Retina (tissue), 1 donor: ENCODE measurements at regions not wholly inside any gene's neighbourhood (a gene's known extent, or its start where the extent isn't known, plus 50 kb on each side); places are given as distances from the start of the nearest gene placed in this dataset.
"Not testable (repeated sequence)": the region's sequence is repeated elsewhere in the genome, so short reads cannot be mapped to it uniquely, and the experiment has no call there.

Source experiments
- DNase-seq: peaks from one replicate; pipeline ENCODE4 v3.0.0-alpha.2; 2016

DNA sequence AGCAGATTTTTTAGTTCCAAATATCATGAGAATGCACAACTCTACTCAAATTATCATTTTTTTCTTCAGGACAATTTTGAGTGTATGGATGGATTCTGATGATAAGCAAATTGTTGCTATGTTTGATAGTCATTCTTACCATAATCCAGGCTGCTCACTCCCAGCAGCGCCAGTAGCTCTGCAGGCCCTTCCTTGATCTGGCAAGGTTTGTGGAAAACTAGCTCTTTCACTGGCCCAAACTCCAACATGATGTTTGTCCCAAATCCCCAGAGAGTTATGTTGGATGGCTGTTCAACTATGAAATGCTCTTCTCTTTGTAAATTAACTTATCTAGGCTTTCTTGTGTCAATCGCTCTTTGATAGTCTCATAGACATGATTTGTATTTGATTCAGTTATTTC, 933.7 kb downstream of the DNAJB9 start:
- DNase-seq: no peak

DNA sequence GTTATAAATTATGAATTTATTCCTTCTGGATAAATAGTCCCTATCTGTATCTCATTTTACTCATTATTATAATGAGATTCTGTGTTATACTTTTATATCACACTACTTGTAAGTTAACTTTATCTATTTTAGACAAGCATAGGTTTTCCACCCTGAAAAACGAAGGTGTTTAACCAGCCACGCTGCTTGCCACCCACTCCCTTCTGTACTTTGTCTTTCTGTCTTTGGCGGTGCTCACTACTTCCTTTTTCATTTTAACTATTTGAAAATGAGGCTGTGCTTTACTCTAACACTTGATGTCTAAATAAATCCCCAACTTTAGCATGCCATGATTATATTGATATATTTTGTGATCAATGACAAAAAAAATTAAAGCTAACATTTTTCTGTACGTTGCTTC, 952.9 kb downstream of the DNAJB9 start:
- no peak for DNase-seq

DNA sequence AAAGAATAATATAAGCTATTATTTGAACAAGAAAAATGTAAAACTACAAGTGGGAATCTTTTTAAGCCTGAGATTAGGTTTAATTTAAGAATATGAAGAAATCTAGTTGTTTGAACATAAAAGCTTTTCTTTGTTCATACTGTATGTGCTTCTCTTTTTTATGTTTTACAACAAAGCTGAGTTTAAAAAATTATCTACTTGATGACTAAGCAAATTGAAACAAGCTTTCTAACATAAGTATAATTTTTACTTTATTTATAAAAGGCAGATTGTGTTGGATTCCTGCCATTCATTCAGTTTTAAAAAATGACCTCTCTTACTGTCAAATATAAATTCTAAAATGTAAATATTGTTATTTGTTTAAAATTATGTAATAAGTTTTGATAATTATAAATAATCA, 958.2 kb downstream of the DNAJB9 start:
- DNase-seq: no peak

DNA sequence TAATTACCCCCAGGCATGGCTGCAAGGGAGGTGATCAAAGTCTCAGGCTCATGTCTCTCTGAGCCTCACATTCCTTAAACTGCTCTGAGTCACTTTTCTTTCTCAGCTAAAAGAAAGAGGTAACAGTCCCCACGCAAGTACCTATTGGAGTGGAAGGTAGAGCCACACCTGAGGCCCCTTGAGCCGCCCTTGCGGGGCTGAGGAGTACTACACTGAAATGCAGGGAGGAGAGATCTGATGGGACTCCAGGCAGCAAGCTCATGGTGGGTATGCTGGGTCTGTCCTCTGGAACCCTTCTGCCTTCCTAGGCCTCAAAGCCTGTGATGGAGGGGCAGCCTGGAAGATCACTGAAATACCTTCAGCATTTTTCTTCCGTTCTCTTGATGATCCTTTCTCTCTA, 960.0 kb downstream of the DNAJB9 start:
- no peak for DNase-seq

DNA sequence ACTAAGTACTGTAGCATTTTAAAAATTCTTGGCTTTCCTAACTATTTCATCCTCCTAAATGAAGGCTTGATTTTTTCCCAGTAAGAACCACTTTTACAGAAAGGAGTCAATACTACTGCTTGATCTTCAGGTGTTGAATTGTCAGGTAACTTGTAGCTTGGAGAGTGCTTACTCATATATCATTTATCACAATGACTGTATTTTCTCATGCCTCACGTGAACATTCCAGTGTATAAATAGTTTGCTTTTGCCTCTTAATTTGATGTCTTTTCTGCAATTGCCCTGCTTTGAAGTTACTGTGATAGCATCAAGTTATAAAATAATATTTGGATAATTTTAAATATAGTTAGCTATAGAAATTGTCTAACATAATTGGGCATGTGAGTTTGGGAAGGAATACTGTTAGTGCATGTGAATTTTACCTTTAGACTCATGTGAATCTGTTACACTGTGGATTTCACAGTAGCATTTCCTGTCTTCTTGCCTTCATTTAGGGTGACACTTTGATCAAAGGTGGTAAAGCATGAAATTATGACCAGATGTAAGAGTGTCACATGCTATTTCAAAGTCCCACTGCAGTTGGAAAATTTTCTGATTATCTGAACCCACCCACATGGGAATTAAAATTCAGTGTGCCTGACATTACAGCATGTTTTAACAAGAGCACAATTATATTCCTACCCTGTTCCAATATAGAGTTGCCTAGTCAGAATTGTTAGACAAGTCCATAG, 962.8 kb downstream of the DNAJB9 start:
- peak; percentile 24 for DNase-seq

DNA sequence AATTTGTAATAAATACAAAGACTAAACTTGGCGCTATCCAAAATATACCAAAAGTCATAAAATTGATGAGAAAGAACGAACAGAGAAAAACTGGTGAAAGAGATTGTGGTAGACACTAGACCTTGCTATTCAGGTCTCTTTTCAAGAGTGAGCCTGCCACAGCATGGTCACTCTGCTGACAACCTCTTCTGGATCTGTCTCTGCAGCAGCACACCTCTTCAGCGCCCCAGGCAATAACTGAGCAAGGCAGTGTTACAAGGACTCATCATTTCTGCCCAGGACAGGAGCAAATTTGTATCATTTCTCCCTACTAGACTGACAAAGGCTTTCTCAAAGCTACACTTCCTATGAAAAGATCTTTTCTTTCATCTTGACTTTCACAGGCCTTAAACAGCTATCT, 976.0 kb downstream of the DNAJB9 start:
- DNase-seq: no peak

DNA sequence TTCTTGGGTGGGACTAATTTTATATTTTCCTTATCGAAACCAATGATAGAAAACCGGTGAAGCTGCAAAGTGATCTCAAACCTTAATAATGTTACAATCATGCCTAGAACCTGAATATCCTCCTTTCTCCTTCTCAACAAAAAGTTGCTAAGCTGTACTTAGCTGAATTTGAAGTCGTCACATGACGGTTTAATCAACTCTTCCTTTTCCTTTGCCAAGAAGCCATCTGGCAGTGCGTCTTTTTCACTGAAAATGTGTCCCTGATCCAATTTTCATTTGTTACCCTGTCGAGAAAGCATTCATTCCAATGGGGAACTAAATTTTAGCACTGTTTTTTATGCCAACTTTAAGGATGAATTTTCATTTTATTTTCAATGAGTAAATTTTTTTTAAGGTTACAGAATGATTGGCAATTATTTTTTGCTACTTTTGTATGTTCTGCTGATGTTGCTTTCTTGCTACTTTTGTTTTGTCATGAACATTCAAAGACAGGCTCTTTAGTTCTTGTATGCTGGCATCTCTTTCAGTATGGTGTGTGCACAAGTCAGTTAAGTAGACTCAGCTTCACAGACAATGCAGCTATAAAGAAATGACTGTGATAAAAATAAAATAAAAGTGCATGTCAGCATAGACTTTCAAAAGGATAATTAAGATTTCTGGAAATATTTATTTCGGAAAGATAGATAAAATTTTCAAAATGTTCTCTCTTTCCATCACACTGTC, 980.0 kb downstream of the DNAJB9 start:
- DNase-seq: no peak

DNA sequence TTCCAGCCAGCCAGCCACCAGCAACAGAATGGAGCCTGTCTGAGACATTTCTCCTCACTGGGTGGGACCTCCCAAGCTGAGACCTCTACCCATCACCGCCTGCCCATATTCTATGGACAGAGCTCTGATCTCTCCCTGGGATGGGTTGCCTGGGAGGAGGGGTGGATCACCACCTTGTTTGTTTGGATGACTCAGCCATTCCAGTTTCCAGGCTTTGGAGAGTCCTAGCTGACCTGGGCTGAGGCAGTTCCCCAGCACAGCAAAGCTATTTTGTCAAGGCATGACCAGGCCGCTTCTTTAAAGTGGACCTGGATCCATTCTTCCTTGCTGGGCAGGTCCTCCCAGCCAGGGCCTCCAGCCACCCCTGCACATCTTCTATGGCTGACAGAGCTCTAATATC, 982.3 kb downstream of the DNAJB9 start:
- no peak for DNase-seq

DNA sequence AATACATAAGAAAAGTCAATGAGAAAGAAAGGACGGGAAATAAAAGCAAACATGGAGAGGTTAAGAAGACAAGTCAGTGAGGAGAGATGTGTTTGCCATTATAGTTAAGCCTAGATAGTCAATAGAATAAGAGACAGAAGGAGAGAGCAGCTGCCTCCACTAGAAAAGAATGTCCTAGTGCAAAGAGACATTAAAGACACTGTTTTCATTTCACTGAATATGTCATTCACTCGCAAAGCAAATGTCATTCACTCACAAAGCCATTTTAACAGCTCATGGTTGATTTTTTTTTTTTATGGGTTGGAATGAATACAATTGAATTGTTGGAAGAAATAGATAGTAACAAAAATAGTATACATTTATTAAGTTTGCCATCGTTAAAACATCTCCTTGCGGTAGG, 1007.6 kb downstream of the DNAJB9 start:
- DNase-seq: no peak

DNA sequence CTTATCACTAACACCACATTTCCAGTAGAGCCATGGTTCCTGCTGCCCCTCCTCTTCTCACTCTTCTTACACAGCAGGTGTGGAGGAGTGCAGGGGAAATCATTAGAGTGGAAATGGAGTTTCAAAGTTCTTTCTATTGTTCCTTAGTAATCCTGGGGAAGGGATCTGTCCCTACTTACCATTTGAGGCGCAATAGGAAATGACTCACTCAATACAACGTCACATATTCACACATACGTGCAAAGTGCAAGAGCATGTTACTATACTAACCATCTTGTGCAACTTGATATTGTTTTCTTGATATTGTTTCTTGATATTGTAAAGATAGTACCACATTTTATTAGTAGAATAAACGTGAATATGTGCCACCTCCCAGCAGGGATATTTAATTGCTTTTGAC, 1010.2 kb downstream of the DNAJB9 start:
- DNase-seq: peak; percentile 62

DNA sequence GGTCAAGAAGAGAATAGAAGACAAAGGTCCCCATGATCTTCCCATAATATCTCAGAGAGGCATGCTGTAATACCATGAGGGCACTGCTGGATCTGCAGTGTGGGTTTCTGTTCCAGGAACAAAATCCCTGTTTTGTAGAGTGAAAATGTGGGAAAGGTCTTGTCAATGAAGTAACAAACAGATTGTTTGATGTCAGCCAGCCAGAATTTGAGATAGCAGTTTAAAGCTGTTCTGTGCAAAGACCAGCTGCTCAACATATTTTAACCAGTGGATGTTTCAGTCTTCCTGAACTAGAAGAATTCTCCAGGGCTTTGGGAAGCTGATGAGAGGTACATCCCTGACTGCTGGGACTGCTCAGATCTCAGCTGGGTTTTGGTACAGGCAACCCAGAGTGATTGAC, 1012.5 kb downstream of the DNAJB9 start:
- no peak for DNase-seq

DNA sequence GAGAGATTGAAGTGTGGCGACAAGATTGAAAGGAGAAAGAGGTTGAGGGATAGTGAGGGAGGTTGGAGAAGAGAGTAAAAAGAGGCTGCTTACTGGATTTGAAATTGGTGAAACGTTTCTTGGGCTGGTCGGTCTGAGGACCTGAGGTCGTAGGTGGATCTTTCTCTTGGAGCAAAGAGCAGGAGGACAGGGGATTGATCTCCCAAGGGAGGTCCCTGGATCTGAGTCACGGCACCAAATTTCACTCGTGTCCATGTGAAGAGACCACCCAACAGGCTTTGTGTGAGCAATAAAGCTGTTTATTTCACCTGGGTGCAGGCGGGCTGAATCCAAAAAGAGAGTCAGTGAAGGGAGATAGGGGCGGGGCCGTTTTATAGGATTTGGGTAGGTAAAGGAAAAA, 1027.3 kb downstream of the DNAJB9 start:
- DNase-seq: not testable (repeated sequence)

DNA sequence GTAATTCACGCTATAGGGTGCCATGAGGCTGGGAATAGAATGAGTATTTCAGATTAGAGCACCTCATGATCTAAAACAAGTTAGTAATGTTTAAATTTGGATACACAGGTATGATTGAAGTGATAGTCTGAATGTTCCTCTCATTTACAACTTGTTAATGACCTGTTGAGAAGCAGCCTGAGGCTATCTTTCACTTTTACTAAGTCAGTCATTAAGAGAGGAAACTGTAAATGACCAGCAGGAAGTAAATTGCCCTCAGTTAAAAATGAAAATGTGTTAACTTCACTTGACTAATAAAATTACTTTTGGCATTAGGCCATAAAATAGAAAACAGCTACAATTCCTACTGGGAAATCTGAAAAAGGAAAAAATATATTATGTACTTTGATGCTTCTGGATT, 1042.0 kb downstream of the DNAJB9 start:
- no peak for DNase-seq

DNA sequence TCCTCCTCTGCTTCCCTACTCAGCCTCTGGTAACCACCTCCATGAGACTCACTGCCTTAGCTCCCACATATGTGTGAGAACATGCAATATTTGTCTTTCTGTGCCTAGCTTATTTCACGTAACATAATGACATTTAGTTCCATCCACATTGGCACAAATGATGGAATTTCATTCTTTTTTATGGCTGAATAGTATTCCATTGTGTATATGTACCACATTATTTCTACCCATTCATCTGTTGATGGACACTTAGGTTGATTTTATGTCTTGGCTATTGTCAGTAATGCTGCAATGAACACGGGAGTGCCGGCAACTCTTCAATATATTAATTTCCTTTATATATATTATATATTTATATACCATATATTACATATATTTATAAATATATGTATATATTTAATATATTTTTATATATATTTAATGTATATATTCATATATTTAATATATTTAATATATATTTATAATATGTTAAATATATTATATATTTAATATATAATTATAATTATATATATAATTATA, 1046.9 kb downstream of the DNAJB9 start:
- no peak for DNase-seq

DNA sequence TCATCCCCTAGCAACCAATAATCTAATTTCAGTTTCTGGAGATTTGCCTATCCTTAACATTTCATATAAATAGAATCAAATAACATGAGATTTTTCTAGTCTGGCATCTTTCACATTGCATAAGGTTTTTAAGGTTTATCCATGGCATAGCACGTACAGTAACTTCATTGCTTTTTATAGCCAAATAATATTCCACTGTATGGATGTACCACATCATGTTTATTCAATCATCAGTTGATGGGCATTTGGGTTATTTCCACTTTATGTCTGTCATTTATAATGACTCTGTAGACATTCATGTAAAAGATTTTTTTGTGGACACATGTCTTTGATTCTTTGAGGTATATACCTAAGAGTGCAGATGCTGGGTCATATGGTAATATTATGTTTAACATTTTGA, 1052.6 kb downstream of the DNAJB9 start:
- no peak for DNase-seq

DNA sequence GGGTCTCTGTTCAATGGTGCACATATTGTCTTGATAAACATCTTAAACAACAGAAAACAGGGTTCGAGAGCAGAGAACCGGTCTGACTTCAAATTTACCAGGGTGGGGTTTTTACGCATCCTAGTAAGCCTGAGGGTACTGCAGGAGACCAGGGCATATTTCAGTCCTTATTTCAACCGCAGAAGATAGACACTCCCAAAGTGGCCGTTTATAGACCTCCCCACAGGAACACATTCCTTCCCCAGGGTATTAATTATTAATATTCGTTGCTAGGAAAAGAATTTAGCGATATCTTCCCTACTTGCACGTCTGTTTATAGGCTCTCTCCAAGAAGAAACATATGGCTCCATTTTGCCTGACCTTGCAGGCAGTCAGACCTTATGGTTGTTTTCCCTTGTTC, 1063.2 kb downstream of the DNAJB9 start:
- not testable (repeated sequence) for DNase-seq

DNA sequence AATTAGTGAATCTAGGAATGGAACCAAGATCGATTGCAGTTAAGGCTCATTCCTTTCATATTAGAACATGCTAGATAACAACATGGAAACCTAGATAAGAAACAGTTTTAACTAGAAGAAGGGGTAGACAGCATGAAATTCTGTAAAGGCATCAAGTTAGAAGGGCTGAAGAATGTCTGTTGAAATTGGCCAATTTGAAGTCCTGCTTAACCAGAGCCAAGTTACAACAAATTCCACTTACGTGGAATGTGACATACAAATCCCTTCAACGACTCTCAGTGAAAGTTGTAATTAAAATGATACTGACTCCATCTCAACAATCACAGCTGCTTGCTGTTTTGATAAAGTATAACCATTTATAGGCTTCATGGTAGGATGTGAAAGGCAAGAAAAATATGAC, 1065.7 kb downstream of the DNAJB9 start:
- DNase-seq: no peak

DNA sequence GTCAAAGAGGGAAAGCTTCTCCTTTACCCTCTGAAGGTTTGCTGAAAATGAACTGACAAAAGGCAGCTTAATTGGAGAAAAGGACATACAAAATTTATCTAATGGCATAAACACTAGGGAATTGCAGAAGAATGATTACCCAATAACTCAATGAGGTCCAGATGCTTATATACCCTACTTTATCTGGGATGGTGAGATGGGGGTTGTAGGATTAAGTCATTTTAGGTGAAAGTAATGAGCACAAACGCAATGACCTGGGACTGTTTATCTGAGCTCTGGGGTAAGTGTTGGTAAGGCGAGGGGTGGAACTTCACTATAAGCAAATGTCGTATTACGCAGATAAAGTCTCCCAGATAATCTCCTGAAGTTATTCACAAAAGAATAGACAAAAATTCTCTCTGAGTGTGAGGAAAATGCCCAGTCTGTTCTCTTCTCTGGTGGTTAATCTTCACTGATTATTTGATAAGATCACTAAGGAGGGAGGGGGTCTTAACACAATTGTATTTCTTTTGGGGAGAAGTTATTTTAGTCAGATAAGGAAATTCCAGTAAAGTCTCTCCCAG, 1067.8 kb downstream of the DNAJB9 start:
- DNase-seq: no peak

DNA sequence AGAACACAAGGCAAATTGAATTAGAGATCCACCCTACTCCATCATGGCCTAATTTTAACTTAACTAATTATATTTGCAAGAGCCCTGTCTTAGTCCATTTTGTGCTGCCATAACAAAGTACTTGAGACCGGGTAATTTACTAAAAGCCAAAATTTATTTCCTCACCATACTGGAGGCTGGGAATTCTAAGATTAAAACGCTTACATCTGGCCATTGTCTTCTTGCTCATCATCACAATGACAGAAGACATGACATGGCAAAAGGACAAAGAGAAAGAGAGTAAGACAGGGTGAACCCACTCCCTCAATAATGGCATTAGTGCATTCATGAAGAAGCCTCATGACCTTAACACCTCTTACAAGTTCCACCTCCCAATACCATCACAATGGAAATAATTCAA, 1068.6 kb downstream of the DNAJB9 start:
- no peak for DNase-seq

DNA sequence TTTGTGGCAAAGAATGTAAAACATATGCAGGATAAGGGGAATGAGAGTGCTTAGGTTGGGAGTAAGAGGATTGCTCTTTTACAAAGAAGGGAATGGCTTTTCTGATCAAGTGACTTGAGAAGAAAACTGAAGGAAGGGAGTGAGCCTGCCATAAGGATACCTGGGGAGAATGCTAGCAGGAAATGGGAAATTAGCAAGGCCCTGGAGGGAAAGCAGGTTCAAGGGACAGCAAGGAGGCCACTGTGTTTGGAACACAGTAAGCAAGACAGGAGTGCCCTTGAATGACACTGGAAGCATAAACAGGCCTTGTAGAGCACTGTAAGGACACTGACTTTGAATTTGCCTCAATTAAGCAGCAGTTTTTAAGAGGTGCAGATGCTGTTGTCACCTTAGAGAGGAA, 1069.9 kb downstream of the DNAJB9 start:
- no peak for DNase-seq

DNA sequence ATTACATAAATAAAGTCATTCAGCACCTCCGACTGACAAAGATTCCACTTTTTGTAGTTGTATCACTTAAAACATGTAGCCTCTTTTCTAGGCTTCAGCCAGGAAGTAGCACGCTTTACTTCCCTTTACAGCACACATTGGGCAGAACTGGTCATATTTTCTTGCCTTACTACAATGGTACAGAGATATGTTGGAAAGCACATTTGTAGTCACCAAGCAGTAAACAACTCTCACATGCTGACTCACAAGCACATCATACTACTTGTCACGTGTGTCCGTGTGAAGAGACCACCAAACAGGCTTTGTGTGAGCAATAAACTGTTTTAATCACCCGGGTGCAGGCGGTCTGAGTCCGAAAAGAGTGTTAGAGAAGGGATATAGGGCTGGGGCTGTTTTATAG, 1071.8 kb downstream of the DNAJB9 start:
- no peak for DNase-seq

DNA sequence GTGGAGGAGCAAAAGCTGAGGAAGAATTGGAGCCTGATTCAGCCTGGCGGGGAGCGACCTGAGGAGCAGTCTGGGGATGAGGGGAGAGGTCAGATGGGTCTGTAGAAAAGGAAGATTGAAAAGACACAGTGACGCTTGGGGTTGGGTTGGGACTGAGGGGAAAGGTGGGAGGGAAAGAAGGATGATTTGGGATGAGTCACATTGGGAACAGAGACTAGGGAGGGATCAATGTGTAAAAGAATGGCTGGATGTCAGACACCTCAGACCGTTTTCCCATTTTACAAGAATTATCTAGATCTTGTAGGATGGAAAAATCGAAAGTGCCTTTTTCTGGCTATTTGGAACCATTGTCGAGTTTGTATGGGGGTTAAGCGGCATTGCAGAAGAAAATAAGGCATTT, 1076.5 kb downstream of the DNAJB9 start:
- no peak for DNase-seq

DNA sequence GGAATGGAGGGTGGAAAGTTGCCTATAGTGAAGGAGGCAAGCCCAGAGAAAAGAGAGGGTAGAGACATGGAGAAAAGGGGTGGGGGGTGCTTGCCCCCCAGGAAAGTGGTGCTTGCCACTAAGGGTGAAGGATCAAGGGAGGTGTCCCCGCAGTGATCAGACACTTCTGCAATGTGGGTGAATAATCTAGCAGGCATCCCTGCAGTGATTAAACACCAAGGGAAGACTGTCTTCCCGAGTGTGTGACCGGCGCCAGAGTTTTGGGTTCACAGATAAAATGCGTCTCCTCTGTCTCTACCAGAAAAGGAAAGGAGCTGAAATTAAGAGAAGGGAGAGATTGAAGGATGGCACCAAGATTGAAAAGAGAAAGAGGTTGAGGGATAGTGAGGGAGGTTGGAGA, 1076.9 kb downstream of the DNAJB9 start:
- not testable (repeated sequence) for DNase-seq

DNA sequence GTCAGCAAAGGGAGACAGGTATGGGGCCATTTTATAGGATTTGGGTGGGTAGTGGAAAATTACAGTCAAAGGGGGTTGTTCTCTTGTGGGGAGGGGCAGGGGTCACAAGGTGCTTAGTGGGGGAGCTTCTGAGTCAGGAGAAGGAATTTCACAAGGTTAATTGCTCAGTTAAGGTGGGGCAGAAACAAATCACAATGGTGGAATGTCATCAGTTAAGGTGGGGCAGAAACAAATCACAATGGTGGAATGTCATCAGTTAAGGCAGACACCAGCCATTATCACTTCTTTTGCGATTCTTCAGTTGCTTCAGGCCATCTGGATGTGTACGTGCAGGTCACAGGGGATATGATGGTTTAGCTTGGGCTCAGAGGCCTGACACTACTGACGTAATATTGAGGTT, 1077.6 kb downstream of the DNAJB9 start:
- not testable (repeated sequence) for DNase-seq
